Fibroblast of the aortic adventitia (primary cell): ENCODE measurements at regions not wholly inside any gene's neighbourhood (a gene's known extent, or its start where the extent isn't known, plus 50 kb on each side); places are given as distances from the start of the nearest gene placed in this dataset.

Source experiments
- DNase-seq: peaks from one replicate; pipeline ENCODE4 v3.0.0-alpha.2; 2010; ENCODE audit warnings: low read depth
- H3K4me3 ChIP-seq: 2 replicates; pipeline ENCODE4 v1.5.1; 2011; ENCODE audit warnings: low read depth, mild to moderate bottlenecking, control low read depth, low read length, moderate library complexity
- TF ChIP-seq, protein P1 (sequence below): IDR thresholded peaks from 2 replicates; pipeline ENCODE4 v1.5.1; 2011; ENCODE audit warnings: mild to moderate bottlenecking, low read length, control low read depth, inconsistent platforms; ENCODE audit not compliant: insufficient read depth

GRCh38 chr11:92766698-92767097 lies 202.8 kb upstream of the MTNR1B start:
- no peak for DNase-seq
- H3K4me3 ChIP-seq: no peak overlapping the region
- TF ChIP-seq, protein P1, sequence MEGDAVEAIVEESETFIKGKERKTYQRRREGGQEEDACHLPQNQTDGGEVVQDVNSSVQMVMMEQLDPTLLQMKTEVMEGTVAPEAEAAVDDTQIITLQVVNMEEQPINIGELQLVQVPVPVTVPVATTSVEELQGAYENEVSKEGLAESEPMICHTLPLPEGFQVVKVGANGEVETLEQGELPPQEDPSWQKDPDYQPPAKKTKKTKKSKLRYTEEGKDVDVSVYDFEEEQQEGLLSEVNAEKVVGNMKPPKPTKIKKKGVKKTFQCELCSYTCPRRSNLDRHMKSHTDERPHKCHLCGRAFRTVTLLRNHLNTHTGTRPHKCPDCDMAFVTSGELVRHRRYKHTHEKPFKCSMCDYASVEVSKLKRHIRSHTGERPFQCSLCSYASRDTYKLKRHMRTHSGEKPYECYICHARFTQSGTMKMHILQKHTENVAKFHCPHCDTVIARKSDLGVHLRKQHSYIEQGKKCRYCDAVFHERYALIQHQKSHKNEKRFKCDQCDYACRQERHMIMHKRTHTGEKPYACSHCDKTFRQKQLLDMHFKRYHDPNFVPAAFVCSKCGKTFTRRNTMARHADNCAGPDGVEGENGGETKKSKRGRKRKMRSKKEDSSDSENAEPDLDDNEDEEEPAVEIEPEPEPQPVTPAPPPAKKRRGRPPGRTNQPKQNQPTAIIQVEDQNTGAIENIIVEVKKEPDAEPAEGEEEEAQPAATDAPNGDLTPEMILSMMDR: no peak

DNA sequence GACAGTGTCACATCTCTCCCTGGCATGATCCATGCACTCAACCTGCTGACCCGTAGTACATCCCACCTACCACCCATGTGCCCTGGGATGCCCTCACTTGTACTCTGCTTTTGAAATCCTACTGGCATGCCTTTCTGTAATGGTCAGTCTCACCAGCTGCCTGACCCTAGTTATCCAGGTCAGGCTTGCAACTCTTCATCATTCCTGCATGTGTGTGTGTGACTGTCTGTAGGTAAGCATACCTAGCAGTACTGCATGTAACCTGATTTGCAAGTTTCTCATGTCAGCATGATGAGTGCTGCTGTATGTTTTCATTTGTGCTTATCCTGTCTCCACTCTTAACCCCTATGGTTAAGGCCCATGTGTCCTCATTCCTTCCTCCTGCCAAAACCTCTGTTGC lies 202.0 kb upstream of the MTNR1B start:
- TF ChIP-seq, protein P1: no peak
- no peak for DNase-seq
- no peak overlapping the region for H3K4me3 ChIP-seq

DNA sequence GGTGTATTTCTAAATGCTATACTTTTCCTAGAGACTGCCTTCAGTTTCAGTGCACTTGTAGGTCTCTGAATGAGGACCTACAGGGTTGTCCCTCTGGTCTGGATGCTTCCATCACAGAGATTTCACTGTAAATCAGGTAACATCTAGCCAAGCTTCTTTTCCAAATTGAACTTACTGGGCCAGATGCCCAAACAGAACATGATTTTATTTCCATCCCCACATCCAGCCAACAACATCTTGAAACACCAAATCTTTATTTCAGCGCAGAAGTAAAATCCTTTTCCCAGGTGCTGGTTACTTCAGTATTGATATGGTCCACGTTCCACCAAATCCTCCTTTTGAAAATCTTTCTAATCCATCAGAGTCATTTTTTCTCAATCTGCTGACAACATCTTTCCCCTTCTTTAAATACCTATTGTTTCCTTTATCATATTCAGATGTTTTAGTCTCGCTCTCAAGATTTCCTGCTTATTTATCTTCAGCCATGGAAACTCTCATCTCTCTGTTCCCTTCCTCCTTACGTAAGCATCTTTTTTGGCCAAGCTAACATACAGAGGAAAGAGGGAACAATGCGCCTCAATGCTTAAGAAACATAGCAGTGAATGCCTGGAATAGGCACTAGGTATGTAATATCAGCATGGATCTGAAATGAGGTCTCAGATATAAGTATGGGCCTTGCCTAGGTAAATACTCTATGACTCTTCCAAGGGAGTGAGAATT lies 201.2 kb upstream of the MTNR1B start:
- no peak for DNase-seq
- TF ChIP-seq, protein P1: no peak
- H3K4me3 ChIP-seq: no peak overlapping the region

- TF ChIP-seq, protein P1: no peak
- no peak overlapping the region for H3K4me3 ChIP-seq
- DNase-seq: no peak
These were observed 200.3 kb upstream of the MTNR1B start for GRCh38 chr11:92769112-92769511.

DNA sequence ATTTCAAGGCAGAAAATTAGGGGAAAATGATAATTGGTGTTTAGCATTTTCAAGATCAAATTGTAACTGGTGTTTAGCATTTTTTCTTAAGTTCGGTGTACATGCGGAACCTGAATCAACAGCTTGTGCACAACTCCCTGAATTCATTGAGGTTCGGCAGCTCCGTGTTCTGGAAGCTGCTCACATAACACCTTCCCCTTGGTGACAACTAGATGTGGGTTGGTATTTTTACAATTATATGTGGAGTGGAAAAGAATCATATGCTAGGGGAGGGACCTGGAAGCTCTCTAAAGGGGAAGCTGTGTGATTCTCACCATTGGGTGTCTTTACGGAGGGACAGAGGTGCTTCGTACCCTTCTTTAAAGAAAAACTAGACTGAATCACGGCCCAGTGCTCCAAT lies 199.0 kb upstream of the MTNR1B start:
- TF ChIP-seq, protein P1: no peak
- no peak overlapping the region for H3K4me3 ChIP-seq
- DNase-seq: no peak

GRCh38 chr11:92770981-92771380 lies 198.5 kb upstream of the MTNR1B start:
- no peak overlapping the region for H3K4me3 ChIP-seq
- DNase-seq: no peak
- TF ChIP-seq, protein P1: no peak

DNA sequence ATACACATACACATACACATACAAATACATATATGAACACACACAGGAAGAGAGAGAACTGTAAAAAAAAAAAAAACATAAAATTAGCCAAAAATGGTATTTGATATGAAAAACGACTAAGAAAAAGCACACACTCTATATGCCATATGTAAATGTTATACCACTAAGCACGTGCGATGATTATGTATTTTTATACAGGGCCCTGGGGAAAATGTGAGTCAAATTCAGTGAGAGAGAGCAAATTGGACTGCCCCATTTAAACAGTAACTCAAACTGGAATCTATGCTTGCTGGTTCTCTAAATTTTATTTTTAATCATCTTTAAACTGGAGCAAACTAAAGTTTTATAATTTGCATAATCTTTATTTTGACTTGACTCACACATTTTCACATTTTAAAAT lies 197.8 kb upstream of the MTNR1B start:
- H3K4me3 ChIP-seq: no peak overlapping the region
- no peak for DNase-seq
- TF ChIP-seq, protein P1: no peak
